OCI-LY1 (cell line): ENCODE measurements at regions not wholly inside any gene's neighbourhood (a gene's known extent, or its start where the extent isn't known, plus 50 kb on each side); places are given as distances from the start of the nearest gene placed in this dataset.

ENCODE experiments used
- EZH2 ChIP-seq: fragments of 200-600 bp; sonication (generic), shearing (Covaris generic); IDR thresholded peaks from 2 replicates; pipeline ENCODE4 v1.8.0; 2017; ENCODE audit warnings: borderline replicate concordance, mixed run types, mild to moderate bottlenecking, antibody characterized with exemption, low read length, moderate library complexity, mixed read lengths
- TF ChIP-seq, protein P1 (sequence below): fragments of 200-600 bp; sonication (generic), shearing (Covaris generic); IDR thresholded peaks from 2 replicates; pipeline ENCODE4 v1.5.1; 2017; ENCODE audit warnings: mild to moderate bottlenecking, antibody characterized with exemption, low read length, moderate library complexity, mixed read lengths

DNA sequence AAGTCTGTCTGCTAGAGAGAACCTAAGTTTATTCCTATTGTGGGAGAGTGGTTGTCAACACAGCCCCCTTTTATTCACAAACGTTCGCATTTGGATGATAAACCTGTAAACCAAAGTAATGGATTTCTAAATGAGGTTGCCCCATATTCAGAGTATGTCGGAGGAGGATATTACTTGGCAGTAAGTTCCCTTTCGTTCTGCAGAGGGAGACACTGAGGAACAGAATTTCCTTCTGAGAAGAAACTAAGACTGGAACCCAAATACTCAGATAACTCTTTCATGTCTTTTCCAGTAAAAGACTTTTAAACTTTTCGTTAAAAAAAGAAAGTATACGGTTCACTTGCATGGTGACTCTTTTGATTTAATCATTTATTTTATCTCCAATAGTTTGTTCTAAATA, 754.6 kb upstream of the MMS22L start:
- TF ChIP-seq EZH2 = no peak
- TF ChIP-seq, protein P1, sequence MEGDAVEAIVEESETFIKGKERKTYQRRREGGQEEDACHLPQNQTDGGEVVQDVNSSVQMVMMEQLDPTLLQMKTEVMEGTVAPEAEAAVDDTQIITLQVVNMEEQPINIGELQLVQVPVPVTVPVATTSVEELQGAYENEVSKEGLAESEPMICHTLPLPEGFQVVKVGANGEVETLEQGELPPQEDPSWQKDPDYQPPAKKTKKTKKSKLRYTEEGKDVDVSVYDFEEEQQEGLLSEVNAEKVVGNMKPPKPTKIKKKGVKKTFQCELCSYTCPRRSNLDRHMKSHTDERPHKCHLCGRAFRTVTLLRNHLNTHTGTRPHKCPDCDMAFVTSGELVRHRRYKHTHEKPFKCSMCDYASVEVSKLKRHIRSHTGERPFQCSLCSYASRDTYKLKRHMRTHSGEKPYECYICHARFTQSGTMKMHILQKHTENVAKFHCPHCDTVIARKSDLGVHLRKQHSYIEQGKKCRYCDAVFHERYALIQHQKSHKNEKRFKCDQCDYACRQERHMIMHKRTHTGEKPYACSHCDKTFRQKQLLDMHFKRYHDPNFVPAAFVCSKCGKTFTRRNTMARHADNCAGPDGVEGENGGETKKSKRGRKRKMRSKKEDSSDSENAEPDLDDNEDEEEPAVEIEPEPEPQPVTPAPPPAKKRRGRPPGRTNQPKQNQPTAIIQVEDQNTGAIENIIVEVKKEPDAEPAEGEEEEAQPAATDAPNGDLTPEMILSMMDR = no peak
